Vagina (tissue), 2 donors: ENCODE measurements at regions not wholly inside any gene's neighbourhood (a gene's known extent, or its start where the extent isn't known, plus 50 kb on each side); places are given as distances from the start of the nearest gene placed in this dataset.

Experiments
- POLR2A ChIP-seq, 2 donors: fragments of 450-650 bp; IDR thresholded peaks; one replicate each; pipeline ENCODE4 v1.6.1; 2017; ENCODE audit warnings: antibody characterized with exemption in 2 of 2, mild to moderate bottlenecking in 2 of 2, moderate library complexity in 2 of 2
- POLR2AphosphoS5 ChIP-seq, 2 donors: sonication (generic); formaldehyde crosslinking; IDR thresholded peaks; one replicate each; pipeline ENCODE4 v1.9.0; 2017; ENCODE audit warnings: antibody characterized with exemption in 2 of 2, mild to moderate bottlenecking in 2 of 2, low read depth in 1 of 2; ENCODE audit not compliant: insufficient read depth in 1 of 2
- TF ChIP-seq, protein P1 (sequence below), 3 experiments: fragments of 450-650 bp in 2 of 3; fragments of 200-600 bp in 1 of 3; sonication (generic) in 1 of 3; IDR thresholded peaks; one replicate each; pipeline ENCODE4 v1.5.1; 2017 to 2019; ENCODE audit warnings: antibody characterized with exemption in 3 of 3, mild to moderate bottlenecking in 2 of 3, moderate library complexity in 2 of 3

GRCh38 chr2:146879882-146880281, 964.9 kb upstream of the ACVR2A start:
- TF ChIP-seq POLR2A (IDR thresholded peaks at IDR 0.05) (no peak), POLR2AphosphoS5 (IDR thresholded peaks at IDR 0.05; ENCODE audit: insufficient read depth in 1 of 2, low read depth in 1 of 2) (no peak)
- TF ChIP-seq, protein P1, sequence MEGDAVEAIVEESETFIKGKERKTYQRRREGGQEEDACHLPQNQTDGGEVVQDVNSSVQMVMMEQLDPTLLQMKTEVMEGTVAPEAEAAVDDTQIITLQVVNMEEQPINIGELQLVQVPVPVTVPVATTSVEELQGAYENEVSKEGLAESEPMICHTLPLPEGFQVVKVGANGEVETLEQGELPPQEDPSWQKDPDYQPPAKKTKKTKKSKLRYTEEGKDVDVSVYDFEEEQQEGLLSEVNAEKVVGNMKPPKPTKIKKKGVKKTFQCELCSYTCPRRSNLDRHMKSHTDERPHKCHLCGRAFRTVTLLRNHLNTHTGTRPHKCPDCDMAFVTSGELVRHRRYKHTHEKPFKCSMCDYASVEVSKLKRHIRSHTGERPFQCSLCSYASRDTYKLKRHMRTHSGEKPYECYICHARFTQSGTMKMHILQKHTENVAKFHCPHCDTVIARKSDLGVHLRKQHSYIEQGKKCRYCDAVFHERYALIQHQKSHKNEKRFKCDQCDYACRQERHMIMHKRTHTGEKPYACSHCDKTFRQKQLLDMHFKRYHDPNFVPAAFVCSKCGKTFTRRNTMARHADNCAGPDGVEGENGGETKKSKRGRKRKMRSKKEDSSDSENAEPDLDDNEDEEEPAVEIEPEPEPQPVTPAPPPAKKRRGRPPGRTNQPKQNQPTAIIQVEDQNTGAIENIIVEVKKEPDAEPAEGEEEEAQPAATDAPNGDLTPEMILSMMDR (IDR thresholded peaks at IDR 0.05), result no peak
